Natural killer cell (primary cell): ENCODE measurements at regions not wholly inside any gene's neighbourhood (a gene's known extent, or its start where the extent isn't known, plus 50 kb on each side); places are given as distances from the start of the nearest gene placed in this dataset.
"Not testable (repeated sequence)": the region's sequence is repeated elsewhere in the genome, so short reads cannot be mapped to it uniquely, and the experiment has no call there.

Source experiments
- ATAC-seq, 3 donors: fragments of 150-1000 bp in 2 of 3; fragments of 200-7000 bp in 1 of 3; cut with Tn5 transposase; 1 replicate in 1 of 3; 2 replicates in 2 of 3; pipeline ENCODE4 v1.10.0; 2021; ENCODE audit warnings: mild to moderate bottlenecking in 2 of 3, moderate library complexity in 2 of 3
- DNase-seq, 2 donors: peaks; one replicate each; pipeline versions ENCODE4 v3.0.0 to v3.0.0-alpha.2; 2013 to 2021; ENCODE audit warnings: mixed read lengths in 1 of 2
- H3K27ac ChIP-seq: one replicate; pipeline ENCODE4 v1.5.1; 2013; ENCODE audit warnings: mild to moderate bottlenecking, low read length
- H3K27me3 ChIP-seq: one replicate; pipeline ENCODE4 v1.6.1; 2013; ENCODE audit warnings: low read length; ENCODE audit not compliant: control insufficient read depth, insufficient read depth
- H3K36me3 ChIP-seq: one replicate; pipeline ENCODE4 v1.6.1; 2013; ENCODE audit warnings: low read length; ENCODE audit not compliant: control insufficient read depth, insufficient read depth
- H3K4me1 ChIP-seq: one replicate; pipeline ENCODE4 v1.6.1; 2013; ENCODE audit warnings: low read length; ENCODE audit not compliant: control insufficient read depth, insufficient read depth
- H3K4me3 ChIP-seq: one replicate; pipeline ENCODE4 v1.5.1; 2013; ENCODE audit warnings: low read length
- H3K9me3 ChIP-seq: one replicate; pipeline ENCODE4 v1.6.1; 2013; ENCODE audit warnings: low read length; ENCODE audit not compliant: control insufficient read depth, insufficient read depth
- H3K27ac Mint-ChIP-seq, 2 donors: one replicate each; pipeline ENCODE4 v1.8.0; 2022; ENCODE audit warnings: mild to moderate bottlenecking in 2 of 2, mixed read lengths in 2 of 2, moderate library complexity in 1 of 2
- H3K27me3 Mint-ChIP-seq, 2 donors: one replicate each; pipeline ENCODE4 v1.8.0; 2022; ENCODE audit warnings: low read depth in 2 of 2, mixed read lengths in 2 of 2
- H3K36me3 Mint-ChIP-seq: one replicate; pipeline ENCODE4 v1.8.0; 2022; ENCODE audit warnings: mixed read lengths
- H3K4me1 Mint-ChIP-seq, 2 donors: one replicate each; pipeline ENCODE4 v1.8.0; 2022; ENCODE audit warnings: mixed read lengths in 2 of 2
- H3K4me3 Mint-ChIP-seq: one replicate; pipeline ENCODE4 v1.8.0; 2022; ENCODE audit warnings: mild to moderate bottlenecking, moderate library complexity, mixed read lengths
- H3K9me3 Mint-ChIP-seq, 2 donors: one replicate each; pipeline ENCODE4 v1.8.0; 2022; ENCODE audit warnings: mixed read lengths in 2 of 2
- WGBS: methylation state at CpG from one replicate; pipeline ENCODE4 v1.1.7; 2013; ENCODE audit warnings: missing lambda C conversion rate; ENCODE audit not compliant: insufficient coverage; 5-methylcytosine and 5-hydroxymethylcytosine counted together
- intact Hi-C: fragments of 100-400 bp; cut with micrococcal nuclease; formaldehyde crosslinking; loops from one replicate; pipeline ENCODE4 v1.14.2; 2022
- TF ChIP-seq, protein P1 (sequence below): fragments of 200-600 bp; IDR thresholded peaks from one replicate; pipeline ENCODE4 v1.8.0; 2022; ENCODE audit warnings: antibody characterized with exemption

DNA sequence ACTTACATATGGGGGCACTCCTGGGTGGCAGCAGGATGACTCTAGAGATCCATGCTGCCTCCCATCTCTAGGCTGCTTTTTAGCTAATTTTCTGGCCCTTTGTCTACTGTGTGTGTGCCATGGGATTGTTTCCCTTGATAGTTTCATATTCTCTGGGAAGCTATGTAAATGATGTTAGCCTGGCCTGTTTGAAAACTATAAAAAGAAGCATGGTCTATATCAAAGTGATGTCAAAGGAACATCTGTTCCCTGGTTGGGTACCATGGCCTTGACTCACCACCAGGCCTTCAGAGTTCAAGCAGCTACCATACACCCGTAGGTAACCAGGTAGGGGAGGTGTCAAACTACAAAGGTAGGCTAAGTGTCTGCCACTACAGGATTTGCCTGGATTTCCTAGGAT lies 310.4 kb downstream of the FRK start:
- WGBS, result 67% methylated on average over 1 of the region's 1 CpG
- Histone ChIP-seq H3K4me1 (no peaks in the 10 kb centered on the region), H3K36me3 (no peaks in the 10 kb centered on the region), H3K27me3 (no peaks in the 10 kb centered on the region), H3K4me3 (no peak overlapping the region), H3K27ac (no peak overlapping the region), H3K9me3 (no peaks in the 10 kb centered on the region)
- Mint-ChIP-seq H3K4me3 (no peak overlapping the region), H3K27me3 (no peaks in the 10 kb centered on the region), H3K9me3 (peaks cover 8 to 16% of the 10 kb centered on the region in 2 donors), H3K4me1 (no peaks in the 10 kb centered on the region), H3K36me3 (no peaks in the 10 kb centered on the region), H3K27ac (no peak overlapping the region)
- ATAC-seq, result no peak
- TF ChIP-seq, protein P1, sequence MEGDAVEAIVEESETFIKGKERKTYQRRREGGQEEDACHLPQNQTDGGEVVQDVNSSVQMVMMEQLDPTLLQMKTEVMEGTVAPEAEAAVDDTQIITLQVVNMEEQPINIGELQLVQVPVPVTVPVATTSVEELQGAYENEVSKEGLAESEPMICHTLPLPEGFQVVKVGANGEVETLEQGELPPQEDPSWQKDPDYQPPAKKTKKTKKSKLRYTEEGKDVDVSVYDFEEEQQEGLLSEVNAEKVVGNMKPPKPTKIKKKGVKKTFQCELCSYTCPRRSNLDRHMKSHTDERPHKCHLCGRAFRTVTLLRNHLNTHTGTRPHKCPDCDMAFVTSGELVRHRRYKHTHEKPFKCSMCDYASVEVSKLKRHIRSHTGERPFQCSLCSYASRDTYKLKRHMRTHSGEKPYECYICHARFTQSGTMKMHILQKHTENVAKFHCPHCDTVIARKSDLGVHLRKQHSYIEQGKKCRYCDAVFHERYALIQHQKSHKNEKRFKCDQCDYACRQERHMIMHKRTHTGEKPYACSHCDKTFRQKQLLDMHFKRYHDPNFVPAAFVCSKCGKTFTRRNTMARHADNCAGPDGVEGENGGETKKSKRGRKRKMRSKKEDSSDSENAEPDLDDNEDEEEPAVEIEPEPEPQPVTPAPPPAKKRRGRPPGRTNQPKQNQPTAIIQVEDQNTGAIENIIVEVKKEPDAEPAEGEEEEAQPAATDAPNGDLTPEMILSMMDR, result no peak
- intact Hi-C loops, result no loop called here
- DNase-seq, result no peak

DNA sequence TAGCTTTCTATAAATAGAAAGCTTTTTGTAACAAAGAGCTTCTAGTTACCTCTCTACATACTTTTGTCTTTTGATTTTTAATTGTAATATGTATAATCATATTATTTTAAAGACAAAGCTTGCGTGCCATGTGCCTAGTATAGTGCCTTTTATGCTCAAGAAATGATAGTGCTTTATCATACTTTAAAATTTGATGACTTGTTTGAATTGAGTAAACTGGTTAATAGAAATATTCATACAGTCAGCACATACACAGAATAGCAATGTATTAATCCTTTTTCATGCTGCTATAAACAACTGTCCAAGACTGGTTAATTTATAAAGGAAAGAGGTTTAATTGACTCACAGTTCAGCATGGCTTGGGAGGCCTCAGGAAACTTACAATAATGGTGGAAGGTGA lies 313.0 kb downstream of the FRK start:
- Mint-ChIP-seq H3K36me3 (no peaks in the 10 kb centered on the region), H3K4me3 (no peak overlapping the region), H3K27ac (no peak overlapping the region), H3K4me1 (no peaks in the 10 kb centered on the region), H3K9me3 (peaks cover 6 to 11% of the 10 kb centered on the region in 2 donors), H3K27me3 (no peaks in the 10 kb centered on the region)
- no peaks in the 10 kb centered on the region for H3K27me3 ChIP-seq
- TF ChIP-seq, protein P1, result no peak
- ATAC-seq, result no peak
- no peak overlapping the region for H3K4me3 ChIP-seq
- DNase-seq, result no peak
- intact Hi-C loops, result no loop called here
- no peak overlapping the region for H3K27ac ChIP-seq
- no peaks in the 10 kb centered on the region for H3K9me3 ChIP-seq
- H3K36me3 ChIP-seq, result no peaks in the 10 kb centered on the region
- no CpG with 5 or more reads among the region's 1 CpG for WGBS
- no peaks in the 10 kb centered on the region for H3K4me1 ChIP-seq

DNA sequence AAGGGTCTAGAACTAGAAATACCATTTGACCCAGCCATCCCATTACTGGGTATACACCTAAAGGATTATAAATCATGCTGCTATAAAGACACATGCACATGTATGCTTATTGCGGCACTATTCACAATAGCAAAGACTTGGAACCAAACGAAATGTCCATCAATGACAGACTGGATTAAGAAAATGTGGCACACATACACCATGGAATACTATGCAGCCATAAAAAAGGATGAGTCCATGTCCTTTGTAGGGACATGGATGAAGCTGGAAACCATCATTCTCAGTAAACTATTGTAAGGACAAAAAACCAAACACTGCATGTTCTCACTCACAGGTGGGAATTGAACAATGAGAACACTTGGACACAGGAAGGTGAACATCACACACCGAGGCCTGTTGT lies 314.1 kb downstream of the FRK start:
- H3K27ac ChIP-seq, H3K9me3 ChIP-seq, ATAC-seq, H3K4me3 Mint-ChIP-seq, H3K27me3 ChIP-seq, H3K4me3 ChIP-seq, H3K4me1 Mint-ChIP-seq, DNase-seq, H3K36me3 ChIP-seq, H3K36me3 Mint-ChIP-seq, H3K4me1 ChIP-seq, H3K27me3 Mint-ChIP-seq, H3K27ac Mint-ChIP-seq, intact Hi-C loops: not testable (repeated sequence)
- WGBS, result 75% methylated on average over 3 of the region's 3 CpGs
- H3K9me3 Mint-ChIP-seq, result peaks cover 14 to 16% of the 10 kb centered on the region in 2 donors

DNA sequence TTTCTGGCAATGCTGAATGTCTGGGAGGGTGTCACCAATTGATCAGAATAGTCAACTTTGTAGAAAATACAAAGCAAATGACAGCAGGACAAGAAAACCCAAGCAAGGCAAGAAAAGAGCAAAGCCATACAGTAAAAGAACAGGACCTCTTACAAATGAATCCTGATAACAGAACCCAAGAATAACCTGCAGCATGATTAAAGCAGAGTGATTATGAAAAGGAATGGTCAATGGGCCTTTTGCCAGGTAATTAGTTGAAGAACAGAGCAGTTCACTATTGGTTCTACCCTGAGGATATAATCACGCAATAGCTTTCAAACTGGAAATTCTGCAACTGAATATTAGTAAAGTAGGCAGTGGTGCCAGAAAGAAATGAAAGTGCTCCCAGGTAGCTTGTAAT lies 319.8 kb downstream of the FRK start:
- H3K9me3 ChIP-seq, result peaks cover 4% of the 10 kb centered on the region

More for the DNA sequence above, 319.8 kb downstream of the FRK start:
- H3K27ac ChIP-seq, result no peak overlapping the region
- Mint-ChIP-seq H3K4me3 (no peak overlapping the region), H3K36me3 (peaks cover 8% of the 10 kb centered on the region), H3K4me1 (no peaks in the 10 kb centered on the region), H3K9me3 (peaks cover 14 to 23% of the 10 kb centered on the region in 2 donors), H3K27me3 (no peaks in the 10 kb centered on the region), H3K27ac (no peak overlapping the region)
- ATAC-seq (no peak), DNase-seq (no peak)
- no peaks in the 10 kb centered on the region for H3K27me3 ChIP-seq
- 100% methylated on average over 1 of the region's 1 CpG for WGBS
- intact Hi-C loops, result no loop called here
- no peak overlapping the region for H3K4me3 ChIP-seq
- TF ChIP-seq, protein P1, result no peak
- H3K36me3 ChIP-seq, result no peaks in the 10 kb centered on the region
- no peaks in the 10 kb centered on the region for H3K4me1 ChIP-seq
